Thymus (tissue), 11 donors: ENCODE measurements at regions not wholly inside any gene's neighbourhood (a gene's known extent, or its start where the extent isn't known, plus 50 kb on each side); places are given as distances from the start of the nearest gene placed in this dataset.

Experiments
- DNase-seq, 9 donors: peaks; one replicate each; pipeline ENCODE4 v3.0.0-alpha.2; 2013; ENCODE audit warnings: low spot score in 9 of 9, low read depth in 6 of 9, missing footprints in 1 of 9
- H3K27ac ChIP-seq, 2 donors: one replicate each; pipeline ENCODE4 v1.5.1; 2013; ENCODE audit warnings: control low read depth in 1 of 2, low read depth in 1 of 2, low read length in 1 of 2, mild to moderate bottlenecking in 1 of 2, moderate library complexity in 1 of 2
- H3K27me3 ChIP-seq, 2 donors: one replicate each; pipeline ENCODE4 v1.5.1; 2013; ENCODE audit warnings: low read length in 1 of 2; ENCODE audit not compliant: control insufficient read depth in 2 of 2, insufficient read depth in 1 of 2
- H3K36me3 ChIP-seq, 2 donors: one replicate each; pipeline ENCODE4 v1.5.1; 2013; ENCODE audit warnings: low read length in 1 of 2, mild to moderate bottlenecking in 1 of 2, moderate library complexity in 1 of 2; ENCODE audit not compliant: control insufficient read depth in 2 of 2, insufficient read depth in 2 of 2
- H3K4me1 ChIP-seq, 2 donors: one replicate each; pipeline ENCODE4 v1.5.1; 2013; ENCODE audit warnings: low read length in 2 of 2; ENCODE audit not compliant: control insufficient read depth in 2 of 2, insufficient read depth in 2 of 2
- H3K4me3 ChIP-seq, 2 donors: one replicate each; pipeline ENCODE4 v1.5.1; 2013; ENCODE audit warnings: low read length in 2 of 2, control low read depth in 1 of 2, mild to moderate bottlenecking in 1 of 2
- H3K9me3 ChIP-seq, 2 donors: one replicate each; pipeline ENCODE4 v1.5.1; 2013; ENCODE audit warnings: low read length in 1 of 2, mild to moderate bottlenecking in 1 of 2; ENCODE audit not compliant: control insufficient read depth in 2 of 2, insufficient read depth in 1 of 2
- WGBS: extraction: QIAGEN DNeasy Blood & Tissue Kit; methylation state at CpG from one replicate; pipeline ENCODE4 v1.1.7; 2013; 5-methylcytosine and 5-hydroxymethylcytosine counted together
- donor health status: healthy.

DNA sequence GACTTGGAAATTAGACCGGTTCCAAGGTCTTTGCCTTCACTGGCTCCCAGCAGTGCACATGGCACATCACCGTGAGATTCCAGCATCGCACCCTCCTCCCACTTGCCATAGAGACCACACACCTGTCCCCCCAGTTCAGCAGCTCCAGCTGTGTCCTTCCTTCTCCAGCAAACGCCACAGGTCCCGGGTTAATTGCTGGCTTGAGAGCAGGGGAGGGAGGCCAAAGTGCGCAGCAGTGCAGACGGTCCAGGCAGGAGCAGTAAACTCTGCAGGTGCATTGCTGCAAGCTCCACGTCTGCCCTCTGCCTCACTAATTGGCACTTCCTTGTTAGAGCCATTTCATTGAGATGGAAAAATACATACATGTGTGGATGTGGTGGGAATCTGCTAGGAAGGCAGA is 65.3 kb downstream of the KLHDC7A start:
- H3K27me3 ChIP-seq, result peaks cover 3 to 16% of the 10 kb centered on the region in 2 donors
- H3K4me1 ChIP-seq, result no peaks in the 10 kb centered on the region
- H3K36me3 ChIP-seq, result no peaks in the 10 kb centered on the region
- DNase-seq, result no peak
- peaks cover 0 to 2% of the 10 kb centered on the region in 2 donors for H3K9me3 ChIP-seq
- WGBS, result 45% methylated on average over 8 of the region's 8 CpGs
- no peak overlapping the region for H3K27ac ChIP-seq
- H3K4me3 ChIP-seq, result no peak overlapping the region

GRCh38 chr1:18547460-18547859 is 66.7 kb downstream of the KLHDC7A start:
- Histone ChIP-seq H3K4me3 (no peak overlapping the region), H3K9me3 (peaks cover 0 to 2% of the 10 kb centered on the region in 2 donors), H3K4me1 (no peaks in the 10 kb centered on the region), H3K27me3 (peaks cover 3 to 12% of the 10 kb centered on the region in 2 donors), H3K36me3 (no peaks in the 10 kb centered on the region), H3K27ac (no peak overlapping the region)
- DNase-seq, result no peak
- 76% methylated on average over 4 of the region's 4 CpGs for WGBS

GRCh38 chr1:18548643-18549042 is 67.9 kb downstream of the KLHDC7A start:
- no peak for DNase-seq
- no peak overlapping the region for H3K27ac ChIP-seq
- no peaks in the 10 kb centered on the region for H3K4me1 ChIP-seq
- 68% methylated on average over 6 of the region's 6 CpGs for WGBS
- H3K36me3 ChIP-seq, result no peaks in the 10 kb centered on the region
- H3K4me3 ChIP-seq, result no peak overlapping the region
- H3K9me3 ChIP-seq, result peaks cover 0 to 2% of the 10 kb centered on the region in 2 donors
- H3K27me3 ChIP-seq, result peaks cover 3 to 5% of the 10 kb centered on the region in 2 donors

- Histone ChIP-seq H3K9me3 (peaks cover 0 to 2% of the 10 kb centered on the region in 2 donors), H3K27ac (no peak overlapping the region), H3K4me3 (no peak overlapping the region), H3K4me1 (no peaks in the 10 kb centered on the region), H3K36me3 (no peaks in the 10 kb centered on the region), H3K27me3 (peaks cover 3 to 5% of the 10 kb centered on the region in 2 donors)
- WGBS, result 82% methylated on average over 10 of the region's 10 CpGs
- DNase-seq, result no peak
These were observed 68.4 kb downstream of the KLHDC7A start for GRCh38 chr1:18549106-18549505.

GRCh38 chr1:18549906-18550305 is 69.2 kb downstream of the KLHDC7A start:
- 82% methylated on average over 4 of the region's 4 CpGs for WGBS
- Histone ChIP-seq H3K27me3 (peaks cover 3 to 4% of the 10 kb centered on the region in 2 donors), H3K27ac (no peak overlapping the region), H3K9me3 (peaks cover 0 to under 1% of the 10 kb centered on the region in 2 donors), H3K36me3 (no peaks in the 10 kb centered on the region), H3K4me3 (no peak overlapping the region), H3K4me1 (no peaks in the 10 kb centered on the region)
- no peak for DNase-seq

DNA sequence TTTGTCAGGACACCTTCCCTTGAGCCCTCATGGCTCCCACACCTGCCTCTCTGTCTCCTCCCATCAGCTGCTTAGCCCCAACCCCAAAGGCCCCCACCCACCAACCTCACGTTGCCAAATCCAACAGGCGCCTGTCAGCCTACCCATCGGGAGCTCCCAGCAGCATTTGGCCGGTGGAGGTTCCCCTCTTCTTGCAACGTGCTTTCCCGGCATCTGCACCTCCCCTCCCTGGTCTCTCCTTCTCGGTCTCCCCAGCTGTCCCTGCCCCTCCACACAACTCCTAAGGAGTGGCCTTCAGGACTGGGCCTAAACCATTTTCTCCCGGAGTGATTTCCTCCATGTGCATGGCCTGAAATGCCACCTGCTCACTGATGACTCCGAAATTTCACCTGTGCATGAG is 71.9 kb downstream of the KLHDC7A start:
- no peaks in the 10 kb centered on the region for H3K36me3 ChIP-seq
- no peak overlapping the region for H3K4me3 ChIP-seq
- peaks cover 2 to 12% of the 10 kb centered on the region in 2 donors for H3K27me3 ChIP-seq
- 73% methylated on average over 9 of the region's 9 CpGs for WGBS
- no peak overlapping the region for H3K27ac ChIP-seq
- no peak for DNase-seq
- H3K9me3 ChIP-seq, result no peaks in the 10 kb centered on the region
- H3K4me1 ChIP-seq, result no peaks in the 10 kb centered on the region

DNA sequence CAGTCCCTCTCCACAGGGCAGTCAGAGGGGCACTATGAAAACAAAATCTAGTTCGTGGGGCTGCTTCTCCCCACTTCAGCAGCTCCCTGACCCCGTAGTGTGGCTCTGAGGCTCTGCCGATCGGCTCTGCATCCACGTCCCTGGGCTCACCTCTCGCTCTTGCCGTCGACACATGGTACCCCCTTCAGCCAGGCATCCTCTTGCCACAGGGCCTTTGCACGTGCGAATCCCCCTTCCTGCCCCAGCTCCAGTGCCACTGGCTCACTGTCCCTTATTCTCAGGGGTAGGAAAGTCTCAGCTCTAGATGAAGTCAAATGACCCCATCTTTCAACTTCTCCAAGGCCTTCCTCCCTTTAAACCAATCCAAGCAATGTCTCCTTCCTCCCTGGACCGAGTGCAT is 72.7 kb downstream of the KLHDC7A start:
- Histone ChIP-seq H3K27ac (no peak overlapping the region), H3K9me3 (no peaks in the 10 kb centered on the region), H3K4me3 (no peak overlapping the region), H3K27me3 (peaks cover 6 to 16% of the 10 kb centered on the region in 2 donors), H3K4me1 (no peaks in the 10 kb centered on the region), H3K36me3 (no peaks in the 10 kb centered on the region)
- 93% methylated on average over 11 of the region's 11 CpGs for WGBS
- DNase-seq, result no peak

DNA sequence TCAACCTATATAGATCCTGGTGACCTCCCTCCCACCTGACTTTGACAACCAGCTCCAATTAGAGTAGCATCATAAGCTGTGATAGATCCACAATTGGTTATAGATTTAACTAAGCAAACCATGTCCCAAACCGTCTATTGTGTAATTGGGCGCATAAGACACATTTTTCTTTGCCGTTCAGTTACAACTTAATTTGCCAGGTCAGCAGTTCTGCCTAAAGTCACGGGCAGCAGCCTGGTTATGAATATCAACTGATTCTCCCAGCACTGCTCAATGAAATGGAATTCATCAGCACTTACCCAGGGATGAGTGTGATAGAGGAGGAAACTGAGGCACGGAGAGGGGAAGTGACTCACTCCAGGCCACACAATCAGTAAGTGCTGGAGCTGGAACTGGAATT is 73.4 kb downstream of the KLHDC7A start:
- Histone ChIP-seq H3K4me1 (no peaks in the 10 kb centered on the region), H3K27ac (no peak overlapping the region), H3K9me3 (no peaks in the 10 kb centered on the region), H3K36me3 (no peaks in the 10 kb centered on the region), H3K27me3 (peaks cover 6 to 21% of the 10 kb centered on the region in 2 donors), H3K4me3 (no peak overlapping the region)
- DNase-seq, result no peak
- 88% methylated on average over 5 of the region's 5 CpGs for WGBS

- H3K4me3 ChIP-seq, result no peak overlapping the region
- no peak overlapping the region for H3K27ac ChIP-seq
- H3K4me1 ChIP-seq, result no peaks in the 10 kb centered on the region
- WGBS, result 65% methylated on average over 7 of the region's 7 CpGs
- H3K27me3 ChIP-seq, result peaks cover 6 to 24% of the 10 kb centered on the region in 2 donors
- no peaks in the 10 kb centered on the region for H3K36me3 ChIP-seq
- DNase-seq, result no peak
- no peaks in the 10 kb centered on the region for H3K9me3 ChIP-seq
These were observed 73.9 kb downstream of the KLHDC7A start for GRCh38 chr1:18554597-18554996.

- Histone ChIP-seq H3K36me3 (no peaks in the 10 kb centered on the region), H3K4me3 (no peak overlapping the region), H3K27ac (no peak overlapping the region), H3K27me3 (peaks cover 6 to 28% of the 10 kb centered on the region in 2 donors), H3K9me3 (no peaks in the 10 kb centered on the region), H3K4me1 (no peaks in the 10 kb centered on the region)
- DNase-seq, result no peak
- WGBS, result 78% methylated on average over 5 of the region's 5 CpGs
These were observed 74.3 kb downstream of the KLHDC7A start for GRCh38 chr1:18555036-18555435.
